ENCODE measurements at regions not wholly inside any gene's neighbourhood (a gene's known extent, or its start where the extent isn't known, plus 50 kb on each side); places are given as distances from the start of the nearest gene placed in this dataset.
A peak's percentile ranks its signal among the peaks of the same experiment; 100 is the strongest.

DNA sequence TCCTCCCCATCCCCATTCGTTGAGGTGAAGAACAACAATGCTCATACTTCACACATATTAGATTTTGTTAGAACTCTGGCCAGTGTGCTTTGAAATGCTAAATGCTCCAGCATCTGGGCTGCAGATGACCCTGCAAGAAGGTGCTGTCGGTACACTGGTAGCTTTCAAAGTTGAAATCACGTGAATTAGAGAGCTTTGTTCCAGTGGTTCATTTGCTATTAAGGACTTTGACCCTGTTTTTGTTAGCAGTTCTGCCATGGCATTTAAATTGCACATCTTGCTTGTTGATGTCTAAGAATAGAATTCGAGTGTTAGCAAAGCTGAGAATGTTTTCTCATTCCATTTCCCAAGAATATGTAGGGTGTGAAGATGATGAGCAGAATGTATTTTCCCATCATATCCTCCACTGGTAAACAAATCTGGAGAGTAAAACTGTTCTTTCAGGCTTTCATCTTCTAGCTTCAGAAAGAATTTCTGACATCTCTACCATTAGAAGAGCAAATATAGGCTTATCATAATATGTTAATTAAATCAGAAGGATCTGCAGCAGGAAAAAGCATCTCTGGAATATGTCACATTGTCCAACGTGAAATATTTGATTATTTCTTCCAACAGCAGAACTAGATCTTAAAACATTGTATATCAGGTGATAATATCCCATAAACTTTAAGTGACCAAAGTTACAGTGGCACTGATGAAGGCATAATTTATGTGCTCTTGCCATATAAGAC lies 98.8 kb upstream of the PDE3A start:
- Histone ChIP-seq H3K27ac (ENCODE audit: low read depth, low read length) (no peak overlapping the region), H3K36me3 (ENCODE audit: control insufficient read depth in 3 of 3, insufficient read depth in 3 of 3, low read length in 3 of 3) (no peaks in the 10 kb centered on the region)

DNA sequence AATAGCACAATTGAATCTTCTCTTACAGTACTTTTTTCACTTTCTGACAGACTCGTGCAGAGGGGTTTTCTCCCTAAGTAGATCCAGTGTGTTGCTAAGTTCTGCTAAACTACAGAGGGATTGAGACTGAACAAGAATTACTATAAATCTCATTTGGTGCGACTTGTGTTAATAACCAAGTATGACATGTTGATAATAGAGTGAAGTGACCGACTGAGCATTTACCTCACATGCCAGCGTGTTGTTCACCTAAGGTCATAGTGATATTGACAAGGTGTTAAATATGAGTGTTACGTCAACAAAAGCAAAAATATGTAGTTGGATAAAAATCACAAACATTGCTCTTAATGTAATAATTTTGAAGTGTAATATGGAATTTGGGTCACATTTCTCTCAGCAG lies 97.8 kb upstream of the PDE3A start:
- H3K27ac ChIP-seq (ENCODE audit: low read depth, low read length): no peak overlapping the region
- no peak overlapping the region for H3K9ac ChIP-seq (ENCODE audit: low read depth in 1 of 3, low read length in 3 of 3)
- H3K4me3 ChIP-seq (ENCODE audit: low read length in 3 of 3): no peak overlapping the region
- H3K9me3 ChIP-seq (ENCODE audit: control insufficient read depth in 3 of 3, low read length in 3 of 3): no peaks in the 10 kb centered on the region
- peaks cover 0 to 16% (median 11%) of the 10 kb centered on the region in 3 donors for H3K4me1 ChIP-seq (ENCODE audit: control insufficient read depth in 3 of 3, insufficient read depth in 3 of 3, low read length in 3 of 3)
- H3K27me3 ChIP-seq (ENCODE audit: control insufficient read depth in 3 of 3, insufficient read depth in 3 of 3, low read length in 3 of 3): no peaks in the 10 kb centered on the region
- H3K36me3 ChIP-seq (ENCODE audit: control insufficient read depth in 3 of 3, insufficient read depth in 3 of 3, low read length in 3 of 3): no peaks in the 10 kb centered on the region

More for the DNA sequence above, 98.8 kb upstream of the PDE3A start:
- H3K9ac ChIP-seq (ENCODE audit: low read depth in 1 of 3, low read length in 3 of 3): no peak overlapping the region
- no peaks in the 10 kb centered on the region for H3K9me3 ChIP-seq (ENCODE audit: control insufficient read depth in 3 of 3, low read length in 3 of 3)
- no peaks in the 10 kb centered on the region for H3K27me3 ChIP-seq (ENCODE audit: control insufficient read depth in 3 of 3, insufficient read depth in 3 of 3, low read length in 3 of 3)
- peaks cover 0 to 16% (median 7%) of the 10 kb centered on the region in 3 donors for H3K4me1 ChIP-seq (ENCODE audit: control insufficient read depth in 3 of 3, insufficient read depth in 3 of 3, low read length in 3 of 3)
- no peak overlapping the region for H3K4me3 ChIP-seq (ENCODE audit: low read length in 3 of 3)

DNA sequence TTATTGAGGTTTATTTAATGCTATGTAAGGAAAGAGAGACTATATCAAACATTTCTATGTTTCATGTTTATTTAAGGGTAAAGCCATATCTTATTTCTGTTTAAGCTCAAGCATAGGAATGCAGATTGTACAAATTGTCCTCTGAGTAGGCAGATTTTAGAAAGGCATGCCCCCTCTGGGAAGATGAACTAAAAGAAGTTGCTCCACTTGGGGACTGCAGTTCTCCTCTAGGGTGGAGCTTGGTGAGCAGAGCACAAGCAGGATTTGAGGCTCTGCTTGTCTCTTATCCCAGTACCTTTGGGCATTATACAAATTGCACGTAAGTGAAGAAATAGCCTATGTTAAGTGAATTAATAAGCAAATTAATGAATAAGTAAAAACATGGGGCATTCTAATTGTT lies 96.2 kb upstream of the PDE3A start:
- no peak overlapping the region for H3K9ac ChIP-seq (ENCODE audit: low read depth in 1 of 3, low read length in 3 of 3)
- H3K4me1 ChIP-seq (ENCODE audit: control insufficient read depth in 3 of 3, insufficient read depth in 3 of 3, low read length in 3 of 3): peaks cover 0 to 16% (median 11%) of the 10 kb centered on the region in 3 donors
- H3K4me3 ChIP-seq (ENCODE audit: low read length in 3 of 3): no peak overlapping the region
- H3K36me3 ChIP-seq (ENCODE audit: control insufficient read depth in 3 of 3, insufficient read depth in 3 of 3, low read length in 3 of 3): no peaks in the 10 kb centered on the region
- H3K27me3 ChIP-seq (ENCODE audit: control insufficient read depth in 3 of 3, insufficient read depth in 3 of 3, low read length in 3 of 3): no peaks in the 10 kb centered on the region
- H3K9me3 ChIP-seq (ENCODE audit: control insufficient read depth in 3 of 3, low read length in 3 of 3): no peaks in the 10 kb centered on the region
- no peak overlapping the region for H3K27ac ChIP-seq (ENCODE audit: low read depth, low read length)

DNA sequence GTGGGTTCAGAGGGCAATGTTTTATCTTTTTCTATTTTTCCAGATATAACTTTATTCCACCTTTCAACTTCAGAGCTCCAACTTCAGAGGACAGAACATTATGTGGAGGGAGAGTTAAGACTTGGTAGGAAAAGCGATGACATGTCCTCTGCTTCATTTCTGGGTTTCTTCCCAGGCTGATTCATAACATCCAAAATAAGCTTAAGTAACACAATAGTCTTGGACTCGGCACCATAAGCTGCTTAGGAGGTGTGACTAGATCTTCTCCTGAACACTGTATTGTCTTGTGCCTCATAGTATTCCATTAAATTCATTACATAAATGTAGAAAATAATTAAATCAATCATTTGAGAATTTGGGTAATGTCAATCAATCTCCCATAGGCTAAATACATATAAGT lies 95.5 kb upstream of the PDE3A start:
- Histone ChIP-seq H3K27ac (ENCODE audit: low read depth, low read length) (no peak overlapping the region), H3K36me3 (ENCODE audit: control insufficient read depth in 3 of 3, insufficient read depth in 3 of 3, low read length in 3 of 3) (no peaks in the 10 kb centered on the region), H3K9me3 (ENCODE audit: control insufficient read depth in 3 of 3, low read length in 3 of 3) (no peaks in the 10 kb centered on the region), H3K9ac (ENCODE audit: low read depth in 1 of 3, low read length in 3 of 3) (no peak overlapping the region), H3K4me3 (ENCODE audit: low read length in 3 of 3) (no peak overlapping the region), H3K4me1 (ENCODE audit: control insufficient read depth in 3 of 3, insufficient read depth in 3 of 3, low read length in 3 of 3) (peaks cover 0 to 16% (median 11%) of the 10 kb centered on the region in 3 donors), H3K27me3 (ENCODE audit: control insufficient read depth in 3 of 3, insufficient read depth in 3 of 3, low read length in 3 of 3) (no peaks in the 10 kb centered on the region)

DNA sequence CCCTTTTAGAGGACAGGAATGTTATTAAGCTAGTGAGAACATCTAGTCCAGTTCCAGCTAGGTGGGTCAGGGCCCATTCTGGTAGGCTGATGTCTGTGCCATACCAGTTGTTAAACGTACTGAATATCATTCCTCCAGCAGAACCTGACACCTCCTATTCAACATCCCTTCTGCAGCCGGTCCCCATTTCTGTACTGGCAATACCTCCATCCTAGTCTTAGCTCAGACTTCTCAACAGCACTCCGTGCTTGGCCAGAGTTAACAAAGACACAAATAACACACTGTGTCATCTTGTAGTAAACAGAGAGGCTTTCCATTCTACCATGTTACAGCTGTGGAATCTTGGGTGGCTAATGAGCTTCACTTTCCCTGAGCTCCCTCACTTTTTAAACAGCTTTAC lies 94.3 kb upstream of the PDE3A start:
- Histone ChIP-seq H3K9me3 (ENCODE audit: control insufficient read depth in 3 of 3, low read length in 3 of 3) (no peaks in the 10 kb centered on the region), H3K4me1 (ENCODE audit: control insufficient read depth in 3 of 3, insufficient read depth in 3 of 3, low read length in 3 of 3) (peaks cover 0 to 16% (median 11%) of the 10 kb centered on the region in 3 donors), H3K27me3 (ENCODE audit: control insufficient read depth in 3 of 3, insufficient read depth in 3 of 3, low read length in 3 of 3) (no peaks in the 10 kb centered on the region), H3K9ac (ENCODE audit: low read depth in 1 of 3, low read length in 3 of 3) (no peak overlapping the region), H3K36me3 (ENCODE audit: control insufficient read depth in 3 of 3, insufficient read depth in 3 of 3, low read length in 3 of 3) (no peaks in the 10 kb centered on the region), H3K4me3 (ENCODE audit: low read length in 3 of 3) (no peak overlapping the region), H3K27ac (ENCODE audit: low read depth, low read length) (peak overlapping the region; percentile 5)

DNA sequence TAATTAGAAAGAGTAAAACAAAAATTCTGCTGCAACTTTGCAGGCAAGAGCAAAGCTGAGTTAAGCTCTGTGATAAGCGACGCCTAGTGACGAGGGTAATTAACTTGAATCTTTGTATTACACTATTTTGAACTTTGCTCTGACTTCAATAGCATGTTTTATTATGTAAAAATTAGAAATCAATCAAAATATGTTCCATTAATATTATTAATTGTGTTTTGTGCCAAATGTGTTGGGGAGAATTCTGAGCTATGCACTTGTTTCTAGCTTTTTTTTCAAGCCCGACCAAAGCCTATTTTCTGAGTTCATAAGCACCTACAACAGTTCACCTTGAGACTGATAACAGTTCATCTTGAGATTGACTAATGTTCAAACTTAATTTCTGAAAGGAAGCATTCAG lies 90.1 kb upstream of the PDE3A start:
- Histone ChIP-seq H3K9me3 (ENCODE audit: control insufficient read depth in 3 of 3, low read length in 3 of 3) (no peaks in the 10 kb centered on the region), H3K27me3 (ENCODE audit: control insufficient read depth in 3 of 3, insufficient read depth in 3 of 3, low read length in 3 of 3) (no peaks in the 10 kb centered on the region), H3K27ac (ENCODE audit: low read depth, low read length) (no peak overlapping the region), H3K4me1 (ENCODE audit: control insufficient read depth in 3 of 3, insufficient read depth in 3 of 3, low read length in 3 of 3) (peaks cover 0 to 7% (median 5%) of the 10 kb centered on the region in 3 donors), H3K4me3 (ENCODE audit: low read length in 3 of 3) (no peak overlapping the region), H3K9ac (ENCODE audit: low read depth in 1 of 3, low read length in 3 of 3) (no peak overlapping the region), H3K36me3 (ENCODE audit: control insufficient read depth in 3 of 3, insufficient read depth in 3 of 3, low read length in 3 of 3) (no peaks in the 10 kb centered on the region)

DNA sequence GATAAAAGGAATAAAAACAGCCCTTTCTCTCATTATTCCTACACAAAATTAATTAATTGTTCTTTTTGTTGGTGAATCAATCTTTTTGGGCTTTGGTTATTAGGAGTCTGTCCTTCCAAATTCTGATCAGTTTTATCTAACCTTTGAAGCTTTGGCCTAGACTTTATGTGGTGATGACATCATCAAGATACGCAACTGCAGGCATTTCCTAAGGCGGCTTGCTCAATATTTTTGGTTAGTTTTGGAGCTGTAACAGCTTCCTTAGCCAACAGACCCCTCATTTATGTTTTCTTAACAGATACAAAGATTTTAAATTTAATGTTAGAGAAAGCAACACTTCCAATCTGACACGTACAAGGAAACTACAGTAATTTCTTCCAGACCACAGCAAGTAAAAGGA lies 87.8 kb upstream of the PDE3A start:
- H3K27ac ChIP-seq (ENCODE audit: low read depth, low read length): no peak overlapping the region
- H3K27me3 ChIP-seq (ENCODE audit: control insufficient read depth in 3 of 3, insufficient read depth in 3 of 3, low read length in 3 of 3): no peaks in the 10 kb centered on the region
- H3K4me1 ChIP-seq (ENCODE audit: control insufficient read depth in 3 of 3, insufficient read depth in 3 of 3, low read length in 3 of 3): no peaks in the 10 kb centered on the region
- H3K4me3 ChIP-seq (ENCODE audit: low read length in 3 of 3): no peak overlapping the region
- no peaks in the 10 kb centered on the region for H3K9me3 ChIP-seq (ENCODE audit: control insufficient read depth in 3 of 3, low read length in 3 of 3)
- H3K9ac ChIP-seq (ENCODE audit: low read depth in 1 of 3, low read length in 3 of 3): no peak overlapping the region
- no peaks in the 10 kb centered on the region for H3K36me3 ChIP-seq (ENCODE audit: control insufficient read depth in 3 of 3, insufficient read depth in 3 of 3, low read length in 3 of 3)

DNA sequence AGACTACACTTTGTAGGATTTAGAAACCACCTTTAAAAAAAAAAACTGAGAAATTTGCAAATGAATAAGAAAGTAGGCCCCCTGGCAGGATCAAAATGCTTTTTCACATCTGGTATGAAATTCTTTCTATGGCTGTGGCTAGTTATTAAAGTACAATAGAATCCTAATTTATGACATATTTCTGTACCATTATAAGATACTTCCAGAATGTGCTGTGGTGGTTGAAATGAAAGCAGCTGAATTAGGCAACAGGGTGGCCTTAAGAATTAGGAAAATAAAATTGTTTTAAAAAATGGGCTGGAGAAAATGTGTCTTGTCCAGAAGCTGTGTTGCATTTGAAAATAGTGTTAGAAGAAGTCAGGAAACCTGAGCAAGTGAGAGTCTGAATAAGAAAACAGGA lies 85.9 kb upstream of the PDE3A start:
- H3K4me3 ChIP-seq (ENCODE audit: low read length in 3 of 3): no peak overlapping the region
- no peak overlapping the region for H3K9ac ChIP-seq (ENCODE audit: low read depth in 1 of 3, low read length in 3 of 3)
- no peaks in the 10 kb centered on the region for H3K4me1 ChIP-seq (ENCODE audit: control insufficient read depth in 3 of 3, insufficient read depth in 3 of 3, low read length in 3 of 3)
- no peaks in the 10 kb centered on the region for H3K27me3 ChIP-seq (ENCODE audit: control insufficient read depth in 3 of 3, insufficient read depth in 3 of 3, low read length in 3 of 3)
- H3K36me3 ChIP-seq (ENCODE audit: control insufficient read depth in 3 of 3, insufficient read depth in 3 of 3, low read length in 3 of 3): no peaks in the 10 kb centered on the region
- H3K9me3 ChIP-seq (ENCODE audit: control insufficient read depth in 3 of 3, low read length in 3 of 3): no peaks in the 10 kb centered on the region
- H3K27ac ChIP-seq (ENCODE audit: low read depth, low read length): no peak overlapping the region

DNA sequence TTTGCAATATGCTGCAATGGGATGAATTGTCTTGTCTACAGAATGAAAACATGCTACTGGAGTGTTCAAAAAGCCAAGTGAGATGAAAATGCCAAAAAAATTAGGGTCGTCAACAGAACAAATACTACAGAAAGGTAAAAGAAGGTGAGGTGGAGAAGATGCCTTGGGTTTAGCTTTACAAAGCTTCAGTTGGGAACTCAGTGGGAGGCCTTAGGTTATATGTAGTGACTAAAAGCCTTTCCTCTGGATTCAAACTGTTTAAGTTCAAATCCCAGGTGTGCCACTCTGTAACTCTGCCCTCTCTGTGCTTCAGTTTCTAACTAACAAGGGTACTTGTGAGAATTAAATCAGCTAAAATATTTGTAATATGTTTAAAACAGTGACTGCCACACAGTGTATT lies 84.9 kb upstream of the PDE3A start:
- Histone ChIP-seq H3K4me1 (ENCODE audit: control insufficient read depth in 3 of 3, insufficient read depth in 3 of 3, low read length in 3 of 3) (no peaks in the 10 kb centered on the region), H3K27me3 (ENCODE audit: control insufficient read depth in 3 of 3, insufficient read depth in 3 of 3, low read length in 3 of 3) (no peaks in the 10 kb centered on the region), H3K9me3 (ENCODE audit: control insufficient read depth in 3 of 3, low read length in 3 of 3) (no peaks in the 10 kb centered on the region), H3K9ac (ENCODE audit: low read depth in 1 of 3, low read length in 3 of 3) (no peak overlapping the region), H3K27ac (ENCODE audit: low read depth, low read length) (no peak overlapping the region), H3K36me3 (ENCODE audit: control insufficient read depth in 3 of 3, insufficient read depth in 3 of 3, low read length in 3 of 3) (no peaks in the 10 kb centered on the region), H3K4me3 (ENCODE audit: low read length in 3 of 3) (no peak overlapping the region)

DNA sequence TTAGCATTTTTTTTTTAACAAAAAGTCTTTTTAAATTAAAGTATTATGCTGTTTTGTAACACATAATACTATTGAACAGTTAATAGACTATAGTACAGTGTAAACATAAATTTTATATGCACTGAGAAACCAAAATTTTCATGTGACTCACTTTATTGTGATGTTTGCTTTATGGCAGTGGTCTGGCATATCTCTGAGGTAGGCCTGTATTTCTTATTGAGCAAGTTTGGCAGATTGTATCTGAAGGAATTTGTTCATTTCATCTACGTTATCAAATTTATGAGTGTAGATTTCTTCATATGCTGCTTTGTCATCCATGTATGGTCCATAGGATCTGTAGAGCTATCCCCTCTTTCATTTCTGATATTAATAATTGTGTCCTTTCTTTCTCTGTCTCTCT lies 78.8 kb upstream of the PDE3A start:
- no peaks in the 10 kb centered on the region for H3K36me3 ChIP-seq (ENCODE audit: control insufficient read depth in 3 of 3, insufficient read depth in 3 of 3, low read length in 3 of 3)
- no peaks in the 10 kb centered on the region for H3K9me3 ChIP-seq (ENCODE audit: control insufficient read depth in 3 of 3, low read length in 3 of 3)
- H3K4me3 ChIP-seq (ENCODE audit: low read length in 3 of 3): no peak overlapping the region
- H3K9ac ChIP-seq (ENCODE audit: low read depth in 1 of 3, low read length in 3 of 3): no peak overlapping the region
- H3K4me1 ChIP-seq (ENCODE audit: control insufficient read depth in 3 of 3, insufficient read depth in 3 of 3, low read length in 3 of 3): no peaks in the 10 kb centered on the region
- H3K27me3 ChIP-seq (ENCODE audit: control insufficient read depth in 3 of 3, insufficient read depth in 3 of 3, low read length in 3 of 3): no peaks in the 10 kb centered on the region
- H3K27ac ChIP-seq (ENCODE audit: low read depth, low read length): no peak overlapping the region

All from skeletal muscle tissue (tissue), 3 donors.